H1 (cell line): ENCODE measurements at regions not wholly inside any gene's neighbourhood (a gene's known extent, or its start where the extent isn't known, plus 50 kb on each side); places are given as distances from the start of the nearest gene placed in this dataset.

ENCODE experiments used
- CHD1 ChIP-seq: IDR thresholded peaks from 2 replicates; pipeline ENCODE4 v1.6.1; 2012; ENCODE audit warnings: low read depth, low read length, improper control_type of control experiment
- CREB1 ChIP-seq: IDR thresholded peaks from 2 replicates; pipeline ENCODE4 v1.6.1; 2012; ENCODE audit warnings: inconsistent platforms
- EGR1 ChIP-seq: IDR thresholded peaks from 2 replicates; pipeline ENCODE4 v1.6.1; 2011; ENCODE audit warnings: low read depth, low read length, borderline replicate concordance
- EP300 ChIP-seq, 2 experiments: IDR thresholded peaks; 1 replicate in 1 of 2; 2 replicates in 1 of 2; pipeline ENCODE4 v1.6.1; 2011 to 2012; ENCODE audit warnings: low read depth in 2 of 2, low read length in 2 of 2, mild to moderate bottlenecking in 2 of 2, borderline replicate concordance in 1 of 2, inconsistent platforms in 1 of 2, moderate library complexity in 1 of 2
- HDAC2 ChIP-seq, 2 experiments: fragments of 300-600 bp in 1 of 2; sonication (generic) in 1 of 2; IDR thresholded peaks; 2 replicates each; pipeline ENCODE4 v1.6.1; 2011 to 2012; ENCODE audit warnings: low read depth in 2 of 2, low read length in 2 of 2, mild to moderate bottlenecking in 2 of 2, moderate library complexity in 2 of 2, borderline replicate concordance in 1 of 2, inconsistent platforms in 1 of 2
- JUN ChIP-seq: IDR thresholded peaks from 2 replicates; pipeline ENCODE4 v1.6.1; 2011; ENCODE audit warnings: low read depth, mild to moderate bottlenecking, improper control_type of control experiment, low read length
- MAX ChIP-seq: IDR thresholded peaks from 2 replicates; pipeline ENCODE4 v1.6.1; 2012; ENCODE audit warnings: inconsistent platforms
- RAD21 ChIP-seq, 2 experiments: IDR thresholded peaks in 1 of 2; conservative IDR thresholded peaks in 1 of 2; 2 replicates each; pipeline ENCODE4 v1.6.1; 2011; ENCODE audit warnings: low read depth in 2 of 2, low read length in 2 of 2, improper control_type of control experiment in 1 of 2, inconsistent platforms in 1 of 2, mild to moderate bottlenecking in 1 of 2, moderate library complexity in 1 of 2
- SIRT6 ChIP-seq: IDR thresholded peaks from one replicate; pipeline ENCODE4 v1.7.1; 2012; ENCODE audit warnings: low read length, inconsistent platforms
- TCF12 ChIP-seq: IDR thresholded peaks from 2 replicates; pipeline ENCODE4 v1.6.1; 2011; ENCODE audit warnings: low read depth, mild to moderate bottlenecking, low read length
- TF ChIP-seq, protein P1 (sequence below): IDR thresholded peaks from 2 replicates; pipeline ENCODE4 v1.6.1; 2011; ENCODE audit warnings: low read depth, mild to moderate bottlenecking, low read length; ENCODE audit not compliant: insufficient read depth

DNA sequence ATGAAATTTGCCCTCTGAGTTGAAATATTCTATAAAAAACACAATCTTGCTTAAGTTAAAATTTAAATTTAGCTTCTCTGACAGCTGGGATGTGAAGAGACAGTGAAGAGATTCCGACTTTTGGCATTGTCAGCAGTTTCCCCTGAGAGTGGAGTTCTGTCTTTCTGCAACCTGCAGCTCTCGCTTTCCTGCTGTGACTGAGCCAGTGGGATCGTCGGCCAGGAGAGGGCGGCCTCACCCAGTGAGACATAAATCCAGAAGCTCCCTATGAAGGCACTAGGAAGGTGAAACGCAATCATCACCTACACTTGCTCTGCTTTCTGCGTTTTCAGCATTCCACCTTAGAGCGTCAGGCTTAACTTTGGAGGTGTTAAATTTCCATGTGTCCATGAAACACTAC is 75.4 kb upstream of the HNMT start (continued):
- TF ChIP-seq MAX (no peak), EP300 (IDR thresholded peaks at IDR 0.05; ENCODE audit: borderline replicate concordance in 1 of 2, low read depth in 2 of 2, low read length in 2 of 2) (no peak), HDAC2 (IDR thresholded peaks at IDR 0.05; ENCODE audit: borderline replicate concordance in 1 of 2, low read depth in 2 of 2, low read length in 2 of 2) (no peak), CREB1 (no peak), RAD21 (IDR thresholded peaks at IDR 0.05 in 1 of 2, conservative IDR thresholded peaks at IDR 0.05 in 1 of 2; ENCODE audit: low read depth in 2 of 2, low read length in 2 of 2) (peak; percentile 75 to 76), CHD1 (no peak), EGR1 (no peak), TCF12 (no peak), SIRT6 (no peak), JUN (no peak)
- TF ChIP-seq, protein P1, sequence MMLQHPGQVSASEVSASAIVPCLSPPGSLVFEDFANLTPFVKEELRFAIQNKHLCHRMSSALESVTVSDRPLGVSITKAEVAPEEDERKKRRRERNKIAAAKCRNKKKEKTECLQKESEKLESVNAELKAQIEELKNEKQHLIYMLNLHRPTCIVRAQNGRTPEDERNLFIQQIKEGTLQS = no peak
